GM18858 (cell line): ENCODE measurements at regions not wholly inside any gene's neighbourhood (a gene's known extent, or its start where the extent isn't known, plus 50 kb on each side); places are given as distances from the start of the nearest gene placed in this dataset.

Source experiments
- ATAC-seq: cut with Tn5 transposase; IDR thresholded peaks from one replicate; pipeline ENCODE4 v1.9.1; 2021; ENCODE audit not compliant: unreplicated experiment

- no peak for ATAC-seq
These were observed 69.2 kb downstream of the INHBA start for GRCh38 chr7:41633690-41634089.

DNA sequence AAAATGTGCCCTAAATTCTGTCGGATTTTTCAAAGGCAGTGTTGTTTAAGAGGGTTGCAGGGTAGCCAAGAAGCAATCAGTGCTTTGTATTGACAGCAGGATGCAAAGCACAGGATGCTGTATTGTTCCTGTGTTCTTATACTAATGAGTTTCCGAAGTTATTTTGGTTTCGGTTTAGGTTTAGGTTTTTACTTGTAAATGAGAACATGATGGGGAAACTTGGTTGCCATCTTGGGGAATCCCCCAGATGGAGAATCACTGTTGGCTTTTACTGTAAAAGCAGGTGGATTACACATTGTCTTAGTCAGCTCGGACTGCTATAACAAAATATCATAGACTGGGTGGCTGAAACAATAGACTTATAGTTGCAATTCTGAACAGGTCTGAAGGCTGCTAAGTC lies 72.1 kb downstream of the INHBA start:
- peak; percentile 85 for ATAC-seq

GRCh38 chr7:41629711-41630111 lies 73.2 kb downstream of the INHBA start:
- ATAC-seq = no peak

DNA sequence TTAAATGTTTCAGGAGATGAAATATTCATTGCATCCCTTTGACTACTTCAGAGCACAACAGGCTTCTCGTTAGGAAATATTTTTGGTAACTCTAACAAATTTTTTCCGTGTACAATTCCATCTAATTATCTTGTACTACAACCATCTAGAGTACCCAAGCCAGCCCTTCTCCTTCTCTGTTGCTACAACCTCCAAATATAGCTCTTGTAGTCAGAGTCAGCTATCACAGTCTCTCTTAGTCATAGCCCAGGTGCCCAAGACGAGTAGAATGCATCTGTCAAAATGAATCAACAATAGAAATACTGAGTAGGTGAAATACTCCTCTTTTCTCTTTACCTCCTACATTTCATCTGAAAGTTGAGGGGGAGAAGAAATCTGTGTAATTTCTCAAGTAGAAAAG lies 74.0 kb downstream of the INHBA start:
- no peak for ATAC-seq

DNA sequence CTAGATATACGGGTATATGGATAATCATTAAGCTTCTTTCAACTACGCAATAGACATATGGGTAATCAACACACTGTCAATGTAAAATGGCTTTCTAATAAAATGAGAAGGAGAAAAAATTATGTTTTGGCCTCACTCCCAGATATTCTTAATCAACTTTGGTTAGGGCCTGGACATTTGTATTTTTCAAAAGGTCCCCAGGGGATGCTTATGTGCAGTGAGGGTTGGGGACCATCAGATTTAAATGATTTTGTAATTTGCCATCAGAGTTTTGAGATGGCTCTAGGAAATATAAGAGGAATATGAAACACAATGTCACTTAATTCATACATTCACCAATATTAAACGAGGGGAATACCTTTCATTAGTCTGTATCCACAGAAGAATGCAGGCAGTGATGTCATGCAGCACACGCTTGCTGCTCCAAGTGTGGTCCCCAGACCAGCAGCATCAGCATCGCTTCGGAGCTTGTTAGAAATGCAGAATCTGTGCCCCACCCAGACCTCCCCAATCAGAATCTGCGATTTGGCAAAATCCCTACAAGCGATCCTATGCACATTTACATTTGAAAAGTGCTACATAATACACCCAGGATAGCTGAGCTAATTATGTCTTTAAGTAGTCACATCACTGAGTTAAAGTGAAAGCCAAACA lies 75.1 kb downstream of the INHBA start:
- ATAC-seq = no peak

DNA sequence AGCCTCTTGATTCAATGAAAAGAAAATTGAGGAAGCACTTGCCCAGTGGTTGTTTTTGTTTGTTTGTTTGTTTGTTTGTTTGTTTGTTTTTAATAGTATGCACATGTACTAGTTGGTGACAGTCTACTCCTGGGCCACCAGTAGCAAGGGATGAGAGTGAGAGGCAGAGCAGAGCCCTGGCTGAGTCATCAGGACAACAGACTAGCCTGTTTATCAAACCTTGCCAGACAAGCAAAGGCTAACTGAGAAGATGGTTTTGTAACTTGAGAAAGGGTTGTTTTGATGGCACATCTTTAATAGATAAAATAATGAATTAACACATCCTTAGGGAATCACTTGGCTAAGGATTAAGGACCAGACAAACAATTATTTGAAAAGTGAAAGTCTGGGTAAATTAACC lies 78.1 kb downstream of the INHBA start:
- ATAC-seq = no peak

- no peak for ATAC-seq
These were observed 80.7 kb downstream of the INHBA start for GRCh38 chr7:41621953-41622831.

GRCh38 chr7:41617987-41618386 lies 84.9 kb downstream of the INHBA start:
- no peak for ATAC-seq

- no peak for ATAC-seq
These were observed 90.1 kb downstream of the INHBA start for GRCh38 chr7:41612798-41613197.

- no peak for ATAC-seq
These were observed 90.5 kb downstream of the INHBA start for GRCh38 chr7:41612386-41612785.

DNA sequence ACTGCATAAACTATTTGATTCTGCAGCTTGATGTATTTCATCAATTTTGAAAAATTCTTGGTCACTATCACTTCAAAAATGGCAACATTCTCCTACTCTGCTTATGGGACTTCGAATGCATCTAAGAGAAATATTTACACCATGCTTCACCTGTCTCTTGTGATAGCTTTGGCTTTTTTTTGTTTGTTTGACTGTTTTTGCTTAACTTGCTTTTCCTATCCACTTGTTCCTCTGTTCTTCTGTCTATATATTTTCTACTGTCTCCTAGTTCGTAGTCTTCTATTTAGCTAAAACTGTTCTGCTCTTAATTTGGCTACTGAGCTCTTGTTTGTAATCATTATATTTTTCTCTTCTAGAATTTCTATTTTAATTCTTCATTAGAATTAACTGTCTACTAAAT lies 94.4 kb downstream of the INHBA start:
- no peak for ATAC-seq

DNA sequence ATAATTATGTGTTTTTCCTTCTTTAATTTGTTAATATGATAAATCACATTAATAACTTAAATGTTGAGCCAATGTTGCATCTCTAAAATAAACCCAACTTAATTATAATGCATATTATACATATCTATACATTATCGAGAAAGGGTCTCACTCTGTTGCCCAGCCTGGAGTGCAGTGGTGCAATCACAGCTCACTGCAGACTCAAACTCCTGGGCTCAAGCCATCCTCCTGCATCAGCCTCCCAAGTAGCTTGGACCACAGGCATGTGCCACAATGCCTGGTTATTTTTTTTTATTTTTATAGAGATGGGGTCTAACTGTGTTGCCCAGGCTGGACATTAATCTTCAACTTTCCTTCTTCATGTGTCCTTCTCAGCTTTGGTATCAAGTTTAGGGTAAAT lies 98.9 kb downstream of the INHBA start:
- no peak for ATAC-seq

DNA sequence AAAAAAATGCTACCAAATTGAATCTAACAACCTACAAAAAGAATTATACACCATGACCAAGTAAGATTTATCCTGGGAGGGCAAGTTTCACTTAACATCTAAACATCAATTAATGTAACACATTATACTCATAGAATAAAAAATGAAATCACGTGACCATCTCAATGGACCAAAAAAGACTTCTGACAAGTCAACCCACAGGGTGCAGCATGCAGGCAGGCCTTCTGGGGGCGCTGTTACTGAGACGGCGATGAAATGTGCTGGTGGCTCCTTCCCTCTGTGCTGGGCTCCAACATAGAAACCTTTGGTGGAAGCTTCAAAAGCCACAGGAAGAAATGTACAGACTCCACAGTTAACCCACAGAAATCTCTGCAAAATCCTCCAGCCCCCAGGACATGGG lies 103.1 kb downstream of the INHBA start:
- no peak for ATAC-seq

DNA sequence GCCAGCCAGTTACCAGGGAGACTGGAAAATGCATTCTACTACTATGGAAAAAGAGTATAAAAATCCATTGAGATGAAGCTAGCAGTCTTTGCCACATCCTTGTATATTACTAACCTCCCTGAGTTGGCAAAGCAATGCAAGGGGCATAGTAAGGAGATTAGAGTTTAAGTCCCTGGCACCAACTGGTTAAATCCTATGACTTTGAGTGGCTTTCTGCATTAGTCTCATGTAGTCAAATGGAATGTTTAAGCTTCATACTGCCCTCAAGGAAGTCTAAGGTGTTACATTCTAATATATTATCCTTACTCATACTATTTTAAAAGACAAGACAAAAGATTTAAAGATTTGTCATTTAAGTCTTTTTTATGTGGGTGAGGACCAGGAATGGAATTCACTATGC lies 110.1 kb downstream of the INHBA start:
- ATAC-seq = no peak

DNA sequence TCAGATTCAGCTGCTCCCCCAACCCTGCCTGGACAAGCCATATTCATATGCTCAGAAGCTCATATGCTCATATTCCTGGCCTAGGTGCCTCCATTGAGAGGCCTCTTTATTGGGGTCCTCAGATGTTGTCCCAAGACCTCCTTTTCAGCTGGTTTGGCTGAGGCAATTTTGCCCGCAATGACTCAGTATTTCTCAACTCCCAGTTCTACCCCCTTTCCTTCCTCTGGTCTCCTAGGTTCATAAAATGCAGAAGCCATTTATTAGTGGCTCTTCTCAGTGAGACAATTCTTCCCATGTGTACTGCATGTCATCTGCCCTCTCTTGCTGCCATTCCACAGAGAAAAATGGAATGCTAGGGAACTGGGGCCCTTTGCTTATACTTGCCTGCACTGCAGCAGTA lies 110.7 kb downstream of the INHBA start:
- no peak for ATAC-seq

DNA sequence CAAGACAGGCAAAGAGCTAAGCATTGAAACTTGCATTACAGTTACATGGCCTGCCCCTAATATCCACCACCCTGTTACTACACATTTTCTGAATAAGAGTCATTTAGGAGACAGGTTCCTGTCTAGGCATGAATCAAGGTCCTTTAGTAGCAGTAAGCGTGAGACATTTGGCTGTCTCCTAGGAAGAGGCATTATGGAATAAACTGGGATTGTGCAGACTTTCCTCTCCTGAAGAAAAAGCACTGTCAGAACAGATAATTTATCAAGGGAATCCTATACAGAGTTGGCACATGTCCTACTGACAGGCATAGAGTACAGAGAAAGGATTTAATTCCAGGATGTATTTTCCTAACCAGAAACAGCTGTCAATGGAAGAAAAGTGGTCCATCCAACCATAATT lies 111.9 kb downstream of the INHBA start:
- no peak for ATAC-seq

DNA sequence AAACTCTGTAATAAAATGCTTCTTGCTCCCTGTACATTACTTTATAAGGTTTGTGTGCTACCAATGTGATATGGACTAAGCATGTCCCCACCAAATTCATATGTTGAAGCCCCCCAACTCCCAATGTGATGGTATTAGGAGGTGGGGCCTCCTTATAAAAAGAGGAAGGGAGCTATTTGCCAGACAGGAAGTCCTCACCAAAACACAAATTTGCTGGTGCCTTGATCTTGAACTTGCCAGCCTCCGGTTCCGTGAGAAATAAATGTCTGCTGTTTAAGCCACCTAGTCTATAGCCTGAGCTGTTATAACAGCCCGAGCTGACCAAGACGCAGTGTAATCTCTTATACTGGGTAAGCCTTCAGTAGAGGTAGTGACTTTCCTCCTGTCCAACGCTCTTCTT lies 114.5 kb downstream of the INHBA start:
- ATAC-seq = no peak

GRCh38 chr7:41586931-41587640 lies 115.8 kb downstream of the INHBA start:
- ATAC-seq = no peak

- ATAC-seq = no peak
These were observed 118.1 kb downstream of the INHBA start for GRCh38 chr7:41584746-41585145.

DNA sequence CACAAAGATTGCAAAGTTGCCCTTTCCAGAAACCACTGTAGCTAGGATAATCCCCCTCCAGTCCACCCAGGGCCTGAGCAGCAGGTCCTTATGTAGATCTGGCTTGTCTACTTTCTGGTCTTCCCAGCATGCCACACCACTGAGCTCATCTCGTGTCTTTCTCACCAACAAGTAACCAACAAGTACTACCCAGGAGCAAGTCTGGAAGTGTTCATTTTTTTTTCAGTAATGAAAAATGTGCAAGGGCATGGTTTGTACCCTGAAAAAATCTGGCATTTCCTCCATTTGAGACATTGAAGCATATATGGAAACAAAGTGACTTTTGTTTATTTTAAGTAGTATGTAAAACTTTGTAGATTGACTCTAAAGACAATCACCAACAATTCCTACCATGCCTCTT lies 120.8 kb downstream of the INHBA start:
- no peak for ATAC-seq

- ATAC-seq = no peak
These were observed 121.8 kb downstream of the INHBA start for GRCh38 chr7:41581041-41581440.
